GM18511 (cell line): ENCODE measurements at regions not wholly inside any gene's neighbourhood (a gene's known extent, or its start where the extent isn't known, plus 50 kb on each side); places are given as distances from the start of the nearest gene placed in this dataset.
"Not testable (repeated sequence)": the region's sequence is repeated elsewhere in the genome, so short reads cannot be mapped to it uniquely, and the experiment has no call there.

Experiments used
- ATAC-seq: cut with Tn5 transposase; IDR thresholded peaks from one replicate; pipeline ENCODE4 v1.9.1; 2021; ENCODE audit warnings: mild to moderate bottlenecking, moderate library complexity; ENCODE audit not compliant: unreplicated experiment

- no peak for ATAC-seq
These were observed 154.5 kb downstream of the LAT start for GRCh38 chr16:29139261-29139802.

DNA sequence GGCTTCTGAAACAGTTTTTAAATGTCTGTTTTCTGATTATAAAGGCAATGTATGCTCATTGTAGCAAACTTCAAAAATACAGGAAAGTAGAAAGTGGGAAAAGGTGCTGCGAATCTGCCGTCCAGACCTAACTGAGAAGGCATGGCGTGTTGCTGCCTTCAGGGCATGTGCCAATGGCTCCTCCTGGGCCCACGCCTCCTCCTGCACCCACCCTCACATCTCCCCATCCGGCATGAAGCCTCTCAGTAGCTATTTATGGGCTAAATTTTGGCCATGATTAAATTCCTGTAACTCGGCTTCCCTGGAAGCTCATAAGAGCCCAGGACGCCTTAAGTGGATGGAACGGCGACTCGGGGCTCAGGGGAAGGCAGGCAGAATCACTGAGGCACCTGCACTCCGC, 153.8 kb downstream of the LAT start:
- not testable (repeated sequence) for ATAC-seq

GRCh38 chr16:29137894-29138662, 153.2 kb downstream of the LAT start:
- ATAC-seq, result not testable (repeated sequence)

DNA sequence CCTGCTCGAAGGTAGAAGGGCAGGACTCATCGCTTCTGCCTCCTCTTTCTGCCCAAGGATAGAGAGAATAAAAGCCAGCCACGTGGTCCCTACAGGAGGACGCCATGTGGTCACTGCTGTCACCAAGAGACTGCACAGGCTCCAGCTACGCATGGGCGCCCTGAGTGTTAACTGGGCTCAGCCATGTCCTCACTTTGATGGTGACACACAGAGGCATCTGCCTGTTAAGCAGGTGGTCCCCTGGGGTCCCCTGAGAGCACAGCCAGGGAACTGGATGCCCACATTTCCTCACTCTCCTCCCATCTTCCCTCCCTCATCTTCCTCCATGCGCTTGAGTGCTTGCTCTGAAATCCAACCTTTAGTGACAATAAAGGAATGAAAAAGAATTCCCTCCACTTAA, 152.6 kb downstream of the LAT start:
- not testable (repeated sequence) for ATAC-seq

GRCh38 chr16:29136916-29137315, 152.1 kb downstream of the LAT start:
- not testable (repeated sequence) for ATAC-seq

GRCh38 chr16:29136046-29136696, 151.3 kb downstream of the LAT start:
- ATAC-seq, result not testable (repeated sequence)

DNA sequence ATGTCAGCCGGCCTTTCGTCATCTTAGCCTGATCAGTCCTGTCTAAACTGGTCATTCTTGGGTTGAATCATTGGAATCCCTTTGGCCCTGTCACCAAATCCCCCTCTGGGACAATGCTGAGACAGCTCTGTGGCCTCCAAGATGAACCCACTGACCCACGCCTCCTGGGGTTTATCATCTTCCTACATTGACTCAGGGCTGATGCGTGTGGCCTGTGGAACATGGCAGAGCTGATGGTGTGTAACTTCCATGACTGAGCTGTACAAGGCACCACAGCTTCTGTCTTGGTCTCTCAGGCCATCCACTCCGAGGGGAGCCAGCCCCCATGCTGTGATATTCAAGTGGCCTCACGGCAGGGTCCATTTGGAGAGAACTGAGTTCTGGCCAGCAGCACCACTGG, 150.2 kb downstream of the LAT start:
- ATAC-seq, result not testable (repeated sequence)

GRCh38 chr16:29133681-29134430, 149.0 kb downstream of the LAT start:
- not testable (repeated sequence) for ATAC-seq

- ATAC-seq, result not testable (repeated sequence)
These were observed 148.0 kb downstream of the LAT start for GRCh38 chr16:29132869-29133268.

DNA sequence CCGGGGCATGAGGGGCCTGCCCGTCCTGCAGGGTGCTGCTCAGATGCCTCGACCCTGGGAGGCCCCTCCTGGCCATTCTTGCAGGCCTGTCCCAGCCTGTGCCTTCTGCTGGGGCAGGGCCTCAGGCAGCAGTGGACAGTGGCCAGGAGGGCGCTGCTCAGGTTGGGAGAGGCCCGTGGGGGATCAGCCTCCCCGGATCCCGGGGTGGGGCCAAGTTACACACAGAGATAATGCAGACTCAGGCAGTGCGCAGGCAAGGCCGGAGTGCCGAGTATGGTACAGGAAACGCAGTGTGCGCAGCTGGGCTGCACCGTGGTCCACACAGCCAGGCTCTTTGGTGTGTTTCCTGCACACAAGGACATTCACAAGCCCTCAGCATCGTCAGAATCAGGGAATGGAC, 147.6 kb downstream of the LAT start:
- not testable (repeated sequence) for ATAC-seq

DNA sequence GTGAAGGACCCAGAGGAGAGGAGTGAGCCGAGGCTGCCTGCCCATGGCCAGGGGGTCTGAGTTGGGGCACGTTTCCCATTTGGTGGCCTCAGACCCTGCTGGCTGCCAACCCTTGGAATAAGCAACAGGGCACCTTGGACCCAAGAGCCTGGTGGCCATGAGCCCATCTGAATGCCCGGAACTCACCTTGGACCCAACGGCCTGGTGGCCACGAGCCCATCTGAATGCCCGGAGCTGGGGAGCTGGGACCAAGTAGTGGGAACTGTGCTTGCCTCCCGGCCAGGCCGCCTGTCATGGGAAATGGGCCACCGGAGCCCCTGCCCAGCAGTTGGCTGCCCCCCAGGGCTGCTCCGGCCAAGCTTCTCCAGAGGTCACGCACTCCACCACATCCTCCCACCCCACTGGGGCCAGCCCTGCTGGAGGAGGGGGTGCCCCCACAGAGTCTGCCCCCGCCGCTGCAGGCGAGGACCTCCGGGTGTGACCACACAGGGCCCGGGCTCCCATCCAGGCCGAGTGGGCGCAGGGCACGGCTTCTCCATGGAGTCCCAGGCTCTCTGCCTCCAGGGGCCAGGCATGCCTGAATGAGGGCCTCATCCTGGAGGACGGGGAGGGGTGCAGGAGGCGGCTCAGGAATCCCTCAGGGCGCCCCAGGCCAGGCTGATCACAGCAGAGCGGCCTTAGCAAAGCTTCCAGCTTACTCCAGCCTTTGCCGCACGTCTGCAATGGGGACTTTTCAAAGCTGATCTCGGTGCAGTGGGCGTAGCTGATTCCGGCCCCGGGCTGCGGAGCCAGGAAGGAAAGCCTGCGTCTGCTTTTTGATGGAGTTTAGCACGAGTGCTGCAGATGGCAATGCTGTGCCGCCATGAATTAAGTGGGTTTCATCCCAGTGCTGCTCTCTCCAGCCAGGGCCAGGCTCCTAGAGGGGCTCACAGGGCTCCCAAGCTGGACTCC, 146.3 kb downstream of the LAT start:
- not testable (repeated sequence) for ATAC-seq

DNA sequence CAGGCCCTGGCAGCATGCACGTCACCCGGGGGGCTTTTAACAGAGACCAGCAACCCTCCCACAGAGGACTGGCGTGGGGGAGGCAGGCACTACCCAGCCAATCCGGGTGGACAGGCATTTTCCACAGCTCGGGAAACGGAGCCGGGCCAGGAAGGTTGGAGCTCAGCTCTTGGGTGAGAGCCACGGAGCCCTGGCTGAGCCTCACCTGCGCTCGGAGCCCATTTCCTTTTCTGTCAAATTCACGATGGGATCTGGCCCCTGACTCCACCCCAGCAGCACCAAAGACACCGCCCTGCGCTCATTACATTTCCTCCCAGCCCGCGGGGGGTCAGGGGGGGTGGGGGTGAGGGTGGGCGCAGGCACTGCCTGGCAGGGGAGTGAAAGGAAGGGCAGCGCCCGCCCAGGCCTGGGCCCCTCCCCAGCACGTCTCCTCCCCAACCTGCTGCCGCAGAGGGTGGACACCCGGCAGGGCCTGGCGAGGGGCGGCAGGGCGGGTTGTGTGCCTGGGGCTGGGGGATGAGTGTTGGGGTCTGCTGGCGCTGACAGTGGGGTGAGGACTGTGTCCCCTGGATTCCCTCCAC, 145.4 kb downstream of the LAT start:
- not testable (repeated sequence) for ATAC-seq

DNA sequence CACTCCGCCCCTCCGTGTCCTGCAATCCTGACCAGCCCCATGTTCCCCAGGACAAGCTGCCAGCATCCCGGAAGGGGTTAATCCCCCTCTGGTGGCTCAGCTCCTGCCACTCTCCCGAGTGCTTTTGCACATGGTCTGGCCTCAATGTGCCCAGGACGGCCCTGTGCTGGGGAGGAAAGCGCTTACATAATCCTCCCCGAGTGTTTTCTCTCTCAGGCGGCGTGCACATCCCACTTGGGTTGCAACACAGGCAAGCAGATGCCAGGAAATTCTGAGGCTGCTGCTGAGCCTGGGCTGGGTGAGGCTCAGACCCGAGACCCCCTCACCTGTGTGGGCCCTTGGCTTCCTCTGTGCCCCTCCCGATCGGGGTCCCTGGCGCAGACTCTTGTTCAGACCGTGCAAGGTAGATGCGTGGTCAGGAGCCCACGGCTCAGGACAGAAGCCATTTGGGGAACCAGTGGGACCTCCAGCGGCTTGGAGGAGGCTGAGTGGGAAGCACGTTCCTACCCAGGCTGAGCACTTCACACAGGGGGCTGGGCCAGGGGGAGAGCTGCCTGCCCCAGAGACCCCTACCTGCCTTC, 144.7 kb downstream of the LAT start:
- ATAC-seq, result not testable (repeated sequence)

DNA sequence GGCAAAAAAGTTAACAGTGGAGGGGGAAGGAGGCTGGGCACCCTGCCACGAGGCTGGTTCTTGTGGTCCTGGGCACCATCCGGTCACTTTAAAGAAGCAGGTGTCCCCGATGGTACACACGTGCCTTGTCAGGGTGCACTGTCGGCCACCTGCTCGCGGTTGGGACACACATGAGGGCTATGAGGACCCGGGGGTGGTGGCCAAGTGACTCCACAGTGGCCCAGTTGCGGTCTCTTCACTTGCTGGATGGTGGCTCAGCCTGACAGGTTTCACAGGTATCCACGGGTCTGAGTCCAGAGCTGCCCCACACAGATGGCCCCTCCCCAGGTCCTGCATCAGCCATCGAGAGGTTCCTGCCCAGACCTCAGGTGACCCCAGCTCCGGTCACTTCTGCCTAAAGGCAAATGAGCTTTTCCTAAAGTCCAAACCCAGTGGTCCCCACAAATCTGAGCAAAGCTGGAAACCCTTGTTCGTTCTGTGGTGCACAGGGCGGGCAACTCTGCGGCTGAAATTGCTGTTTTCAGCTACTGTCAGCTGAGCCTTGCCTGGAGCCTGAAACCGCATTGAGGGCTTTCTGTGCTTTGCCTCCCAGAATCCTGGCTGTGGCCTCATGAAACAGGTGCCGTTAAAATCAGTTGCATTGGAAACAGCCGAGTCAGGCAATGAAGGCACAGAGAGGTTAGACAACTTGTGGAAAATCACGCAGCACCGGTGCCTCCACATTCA, 144.0 kb downstream of the LAT start:
- ATAC-seq, result not testable (repeated sequence)

- ATAC-seq, result not testable (repeated sequence)
These were observed 143.1 kb downstream of the LAT start for GRCh38 chr16:29127806-29128420.

DNA sequence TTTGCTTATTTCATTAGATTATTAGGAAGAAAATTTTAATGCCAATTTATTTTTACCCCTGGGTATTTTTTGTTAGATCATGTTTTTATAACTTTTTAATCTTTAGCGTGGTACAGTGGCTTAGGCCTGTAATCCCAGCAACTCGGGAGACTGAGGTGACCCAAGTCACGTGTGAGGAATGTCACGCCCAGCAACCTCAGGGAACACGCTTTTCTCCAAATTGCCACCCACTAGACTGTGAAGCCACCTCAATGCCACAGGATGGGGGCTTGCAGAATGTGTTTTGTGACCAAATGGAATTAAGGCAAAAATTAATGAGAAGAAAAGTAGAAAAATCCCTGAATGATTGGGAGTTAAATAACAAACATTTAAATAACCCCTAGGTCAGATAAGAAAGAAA, 141.8 kb downstream of the LAT start:
- ATAC-seq, result no peak

GRCh38 chr16:29126057-29126494, 141.2 kb downstream of the LAT start:
- no peak for ATAC-seq

- no peak for ATAC-seq
These were observed 140.0 kb downstream of the LAT start for GRCh38 chr16:29124828-29125227.
